ENCODE measurements at regions not wholly inside any gene's neighbourhood (a gene's known extent, or its start where the extent isn't known, plus 50 kb on each side); places are given as distances from the start of the nearest gene placed in this dataset.
"Not testable (repeated sequence)": the region's sequence is repeated elsewhere in the genome, so short reads cannot be mapped to it uniquely, and the experiment has no call there.

DNA sequence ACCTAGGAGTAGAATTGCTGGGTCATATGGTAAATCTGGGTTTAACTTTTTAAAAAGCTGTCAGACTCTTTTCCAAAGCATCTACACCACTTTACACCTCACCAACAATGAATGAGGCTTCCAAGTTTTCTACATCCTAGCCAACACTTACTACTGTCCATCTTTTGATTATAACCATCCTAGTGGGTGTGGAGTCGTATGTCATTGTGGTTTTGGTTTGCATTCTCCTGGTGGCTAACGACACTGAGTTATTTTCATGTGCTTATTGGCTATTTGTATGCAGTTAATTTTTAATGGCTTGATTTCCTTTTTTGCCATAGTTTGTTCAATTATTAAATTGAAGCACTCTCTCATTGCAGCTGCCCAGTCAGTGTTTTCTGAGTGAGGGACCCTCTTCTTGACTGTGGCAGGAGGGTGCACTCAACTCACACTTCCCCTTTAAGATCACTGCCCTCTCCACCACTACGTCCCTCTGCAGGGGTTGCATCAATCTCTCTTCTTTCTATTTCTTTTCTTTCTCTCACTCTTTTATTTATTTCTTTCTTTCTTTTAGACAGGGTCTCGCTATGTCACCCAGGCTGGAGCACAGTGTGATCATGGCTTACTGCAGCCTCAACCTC is 182.3 kb downstream of the C9orf152 start:
- Histone ChIP-seq H3K27me3 (ENCODE audit: control insufficient read depth, insufficient read depth, low read length) (no peaks in the 10 kb centered on the region), H3K27ac (ENCODE audit: low read depth, low read length) (no peak overlapping the region), H3K4me3 (ENCODE audit: low read depth, low read length) (no peak overlapping the region), H3K36me3 (ENCODE audit: control insufficient read depth, insufficient read depth, low read length) (no peaks in the 10 kb centered on the region), H3K9me3 (ENCODE audit: control insufficient read depth, insufficient read depth, low read length) (no peaks in the 10 kb centered on the region), H3K4me1 (ENCODE audit: control insufficient read depth, insufficient read depth, low read length) (no peaks in the 10 kb centered on the region)
- WGBS (ENCODE audit: insufficient coverage): 91% methylated on average over 2 of the region's 4 CpGs
- DNase-seq (ENCODE audit: low read depth in 4 of 6, low spot score in 6 of 6): no peak

DNA sequence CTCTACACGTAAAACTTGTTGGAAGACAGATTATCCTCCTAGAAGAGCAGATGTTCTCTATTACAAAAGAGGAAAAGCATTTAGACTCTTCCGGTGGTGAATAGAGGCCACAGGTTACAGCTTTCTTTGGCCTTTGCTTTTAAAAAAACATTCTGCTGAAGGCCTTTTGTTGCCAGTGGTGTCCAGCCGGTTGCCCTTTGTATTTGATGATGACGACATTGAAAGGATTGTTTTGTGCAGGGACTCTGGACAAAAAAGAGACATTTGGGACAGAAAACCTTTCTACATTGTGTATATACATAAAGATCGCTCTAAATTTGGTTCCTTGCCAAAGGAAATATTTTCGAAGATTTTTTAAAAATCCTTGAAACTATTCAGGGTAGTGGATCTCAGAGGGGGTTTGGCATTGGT is 180.3 kb downstream of the C9orf152 start:
- 10% methylated on average over 1 of the region's 6 CpGs for WGBS (ENCODE audit: insufficient coverage)
- H3K27ac ChIP-seq (ENCODE audit: low read depth, low read length): peak overlapping the region; percentile 69
- H3K27me3 ChIP-seq (ENCODE audit: control insufficient read depth, insufficient read depth, low read length): no peaks in the 10 kb centered on the region
- no peaks in the 10 kb centered on the region for H3K4me1 ChIP-seq (ENCODE audit: control insufficient read depth, insufficient read depth, low read length)
- DNase-seq (ENCODE audit: low read depth in 4 of 6, low spot score in 6 of 6): peak in 2 of 6 donors; percentile 51 to 74
- H3K36me3 ChIP-seq (ENCODE audit: control insufficient read depth, insufficient read depth, low read length): no peaks in the 10 kb centered on the region
- H3K4me3 ChIP-seq (ENCODE audit: low read depth, low read length): no peak overlapping the region
- no peaks in the 10 kb centered on the region for H3K9me3 ChIP-seq (ENCODE audit: control insufficient read depth, insufficient read depth, low read length)

GRCh38 chr9:110028271-110028670 is 179.7 kb downstream of the C9orf152 start:
- 50% methylated on average over 2 of the region's 5 CpGs for WGBS (ENCODE audit: insufficient coverage)
- no peaks in the 10 kb centered on the region for H3K4me1 ChIP-seq (ENCODE audit: control insufficient read depth, insufficient read depth, low read length)

DNA sequence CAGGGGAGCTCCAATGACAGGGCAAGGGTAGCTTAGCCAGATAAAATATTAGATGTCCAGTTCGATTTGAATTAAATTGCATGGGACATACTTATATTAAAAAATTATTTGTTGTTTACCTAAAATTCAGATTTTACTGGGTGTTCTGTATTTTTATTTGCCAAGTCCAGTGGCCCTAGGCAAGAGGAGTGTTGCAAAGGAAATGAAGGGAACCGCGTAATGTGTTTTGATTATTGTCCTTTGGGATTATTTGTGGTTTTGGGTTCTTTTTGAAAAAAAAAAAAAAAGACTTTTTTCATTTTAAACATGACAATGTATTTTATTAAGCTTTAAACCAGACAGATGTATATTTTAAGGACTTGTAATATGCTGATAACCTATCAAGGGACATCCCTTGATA is 179.3 kb downstream of the C9orf152 start:
- Histone ChIP-seq H3K27me3 (ENCODE audit: control insufficient read depth, insufficient read depth, low read length) (no peaks in the 10 kb centered on the region), H3K4me1 (ENCODE audit: control insufficient read depth, insufficient read depth, low read length) (no peaks in the 10 kb centered on the region), H3K9me3 (ENCODE audit: control insufficient read depth, insufficient read depth, low read length) (no peaks in the 10 kb centered on the region), H3K27ac (ENCODE audit: low read depth, low read length) (no peak overlapping the region), H3K36me3 (ENCODE audit: control insufficient read depth, insufficient read depth, low read length) (no peaks in the 10 kb centered on the region), H3K4me3 (ENCODE audit: low read depth, low read length) (no peak overlapping the region)
- no CpG with 5 or more reads among the region's 3 CpGs for WGBS (ENCODE audit: insufficient coverage)
- no peak for DNase-seq (ENCODE audit: low read depth in 4 of 6, low spot score in 6 of 6)

More at GRCh38 chr9:110028271-110028670, 179.7 kb downstream of the C9orf152 start:
- Histone ChIP-seq H3K27me3 (ENCODE audit: control insufficient read depth, insufficient read depth, low read length) (no peaks in the 10 kb centered on the region), H3K27ac (ENCODE audit: low read depth, low read length) (peak overlapping the region; percentile 59), H3K36me3 (ENCODE audit: control insufficient read depth, insufficient read depth, low read length) (no peaks in the 10 kb centered on the region), H3K4me3 (ENCODE audit: low read depth, low read length) (no peak overlapping the region), H3K9me3 (ENCODE audit: control insufficient read depth, insufficient read depth, low read length) (no peaks in the 10 kb centered on the region)
- DNase-seq (ENCODE audit: low read depth in 4 of 6, low spot score in 6 of 6): no peak

DNA sequence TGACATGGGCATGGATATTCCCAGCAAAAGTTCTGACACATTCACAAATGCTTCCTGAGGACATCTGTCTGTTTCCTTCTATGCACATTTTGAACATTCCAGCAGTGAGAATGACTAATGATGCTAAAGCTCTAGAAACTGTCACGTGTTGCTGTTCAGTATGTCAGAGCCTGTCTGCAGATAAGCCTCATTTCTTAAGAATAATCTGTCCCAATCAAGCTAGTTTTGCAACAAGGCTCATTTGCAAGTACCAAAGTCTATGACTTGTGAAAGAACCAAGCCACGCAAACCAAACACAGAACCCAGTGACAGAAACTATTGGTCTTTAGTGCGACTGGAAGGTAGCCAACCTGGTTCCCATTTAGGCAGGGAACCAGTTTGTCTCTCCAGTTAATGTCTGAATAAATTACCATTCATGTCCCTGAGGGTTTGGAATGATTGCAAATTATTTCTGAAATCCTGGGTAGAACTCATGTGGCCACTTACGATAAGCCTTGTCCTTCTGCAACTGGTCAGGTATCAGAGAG is 178.5 kb downstream of the C9orf152 start:
- H3K27me3 ChIP-seq (ENCODE audit: control insufficient read depth, insufficient read depth, low read length): no peaks in the 10 kb centered on the region
- H3K9me3 ChIP-seq (ENCODE audit: control insufficient read depth, insufficient read depth, low read length): no peaks in the 10 kb centered on the region
- H3K4me3 ChIP-seq (ENCODE audit: low read depth, low read length): no peak overlapping the region
- no peak overlapping the region for H3K27ac ChIP-seq (ENCODE audit: low read depth, low read length)
- peak in 2 of 6 donors; percentile 44 to 66 for DNase-seq (ENCODE audit: low read depth in 4 of 6, low spot score in 6 of 6)
- no peaks in the 10 kb centered on the region for H3K36me3 ChIP-seq (ENCODE audit: control insufficient read depth, insufficient read depth, low read length)
- H3K4me1 ChIP-seq (ENCODE audit: control insufficient read depth, insufficient read depth, low read length): no peaks in the 10 kb centered on the region
- 53% methylated on average over 4 of the region's 4 CpGs for WGBS (ENCODE audit: insufficient coverage)

- Histone ChIP-seq H3K36me3 (ENCODE audit: control insufficient read depth, insufficient read depth, low read length) (no peaks in the 10 kb centered on the region), H3K4me3 (ENCODE audit: low read depth, low read length) (no peak overlapping the region)
- WGBS (ENCODE audit: insufficient coverage): 100% methylated on average over 1 of the region's 4 CpGs
Measured at GRCh38 chr9:110029956-110030480, 177.9 kb downstream of the C9orf152 start.

GRCh38 chr9:110030632-110031031 is 177.3 kb downstream of the C9orf152 start:
- Histone ChIP-seq H3K27me3 (ENCODE audit: control insufficient read depth, insufficient read depth, low read length) (no peaks in the 10 kb centered on the region), H3K36me3 (ENCODE audit: control insufficient read depth, insufficient read depth, low read length) (no peaks in the 10 kb centered on the region), H3K9me3 (ENCODE audit: control insufficient read depth, insufficient read depth, low read length) (no peaks in the 10 kb centered on the region), H3K4me1 (ENCODE audit: control insufficient read depth, insufficient read depth, low read length) (no peaks in the 10 kb centered on the region), H3K27ac (ENCODE audit: low read depth, low read length) (no peak overlapping the region), H3K4me3 (ENCODE audit: low read depth, low read length) (no peak overlapping the region)
- no peak for DNase-seq (ENCODE audit: low read depth in 4 of 6, low spot score in 6 of 6)
- WGBS (ENCODE audit: insufficient coverage): no CpG with 5 or more reads among the region's 3 CpGs

More at GRCh38 chr9:110029956-110030480, 177.9 kb downstream of the C9orf152 start:
- no peak for DNase-seq (ENCODE audit: low read depth in 4 of 6, low spot score in 6 of 6)
- no peak overlapping the region for H3K27ac ChIP-seq (ENCODE audit: low read depth, low read length)
- H3K4me1 ChIP-seq (ENCODE audit: control insufficient read depth, insufficient read depth, low read length): no peaks in the 10 kb centered on the region
- no peaks in the 10 kb centered on the region for H3K9me3 ChIP-seq (ENCODE audit: control insufficient read depth, insufficient read depth, low read length)
- H3K27me3 ChIP-seq (ENCODE audit: control insufficient read depth, insufficient read depth, low read length): no peaks in the 10 kb centered on the region

- H3K9me3 ChIP-seq (ENCODE audit: control insufficient read depth, insufficient read depth, low read length): no peaks in the 10 kb centered on the region
- no peak for DNase-seq (ENCODE audit: low read depth in 4 of 6, low spot score in 6 of 6)
- no CpG with 5 or more reads among the region's 3 CpGs for WGBS (ENCODE audit: insufficient coverage)
- no peaks in the 10 kb centered on the region for H3K27me3 ChIP-seq (ENCODE audit: control insufficient read depth, insufficient read depth, low read length)
- H3K36me3 ChIP-seq (ENCODE audit: control insufficient read depth, insufficient read depth, low read length): no peaks in the 10 kb centered on the region
- H3K27ac ChIP-seq (ENCODE audit: low read depth, low read length): no peak overlapping the region
- no peak overlapping the region for H3K4me3 ChIP-seq (ENCODE audit: low read depth, low read length)
- no peaks in the 10 kb centered on the region for H3K4me1 ChIP-seq (ENCODE audit: control insufficient read depth, insufficient read depth, low read length)
Measured at GRCh38 chr9:110031511-110032173, 176.3 kb downstream of the C9orf152 start.

DNA sequence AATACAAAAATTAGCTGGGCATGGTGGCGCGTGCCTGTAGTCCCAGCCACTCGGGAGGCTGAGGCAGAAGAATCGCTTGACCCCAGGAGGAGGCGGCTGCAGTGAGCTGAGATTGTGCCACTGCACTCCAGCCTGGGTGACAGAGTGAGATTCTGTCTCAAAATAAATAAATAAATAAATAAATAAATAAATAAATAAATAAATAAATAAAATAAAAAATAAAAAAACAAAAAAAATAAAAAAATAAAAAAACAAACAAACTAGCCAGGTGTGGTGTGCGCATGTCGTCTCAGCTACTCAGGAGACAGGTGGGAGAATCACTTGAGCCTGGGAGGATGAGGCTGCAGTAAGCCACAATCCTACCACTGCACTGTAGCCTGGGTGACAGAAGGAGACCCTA is 175.4 kb downstream of the C9orf152 start:
- DNase-seq (ENCODE audit: low read depth in 4 of 6, low spot score in 6 of 6); H3K27me3 ChIP-seq (ENCODE audit: control insufficient read depth, insufficient read depth, low read length); H3K4me1 ChIP-seq (ENCODE audit: control insufficient read depth, insufficient read depth, low read length); H3K36me3 ChIP-seq (ENCODE audit: control insufficient read depth, insufficient read depth, low read length); H3K4me3 ChIP-seq (ENCODE audit: low read depth, low read length); H3K9me3 ChIP-seq (ENCODE audit: control insufficient read depth, insufficient read depth, low read length); H3K27ac ChIP-seq (ENCODE audit: low read depth, low read length): not testable (repeated sequence)
- 100% methylated on average over 1 of the region's 7 CpGs for WGBS (ENCODE audit: insufficient coverage)

GRCh38 chr9:110033869-110034268 is 174.1 kb downstream of the C9orf152 start:
- no peaks in the 10 kb centered on the region for H3K36me3 ChIP-seq (ENCODE audit: control insufficient read depth, insufficient read depth, low read length)
- H3K4me3 ChIP-seq (ENCODE audit: low read depth, low read length): no peak overlapping the region
- WGBS (ENCODE audit: insufficient coverage): no CpG with 5 or more reads among the region's 2 CpGs
- no peaks in the 10 kb centered on the region for H3K27me3 ChIP-seq (ENCODE audit: control insufficient read depth, insufficient read depth, low read length)
- no peak overlapping the region for H3K27ac ChIP-seq (ENCODE audit: low read depth, low read length)
- DNase-seq (ENCODE audit: low read depth in 4 of 6, low spot score in 6 of 6): no peak
- H3K4me1 ChIP-seq (ENCODE audit: control insufficient read depth, insufficient read depth, low read length): no peaks in the 10 kb centered on the region
- no peaks in the 10 kb centered on the region for H3K9me3 ChIP-seq (ENCODE audit: control insufficient read depth, insufficient read depth, low read length)

All from spinal cord (tissue), 9 donors.